ENCODE measurements at regions not wholly inside any gene's neighbourhood (a gene's known extent, or its start where the extent isn't known, plus 50 kb on each side); places are given as distances from the start of the nearest gene placed in this dataset.
"Not testable (repeated sequence)": the region's sequence is repeated elsewhere in the genome, so short reads cannot be mapped to it uniquely, and the experiment has no call there.

GRCh38 chrX:76774912-76775311 is 347.4 kb downstream of the MAGEE1 start:
- not testable (repeated sequence) for H3K4me3 ChIP-seq (ENCODE audit: low read length)

- H3K4me3 ChIP-seq (ENCODE audit: low read length) = no peak overlapping the region
- TF ChIP-seq ZNF274 (IDR thresholded peaks at IDR 0.05; ENCODE audit: low read depth, low read length) = no peak
Measured at GRCh38 chrX:76796311-76796710, 368.8 kb downstream of the MAGEE1 start.

GRCh38 chrX:76802708-76803107 is 375.2 kb downstream of the MAGEE1 start:
- TF ChIP-seq ZNF274 (IDR thresholded peaks at IDR 0.05; ENCODE audit: low read depth, low read length) = no peak
- no peak overlapping the region for H3K4me3 ChIP-seq (ENCODE audit: low read length)

GRCh38 chrX:76815754-76816153 is 388.2 kb downstream of the MAGEE1 start:
- H3K4me3 ChIP-seq (ENCODE audit: low read length) = no peak overlapping the region
- TF ChIP-seq ZNF274 (IDR thresholded peaks at IDR 0.05; ENCODE audit: low read depth, low read length) = no peak

- H3K4me3 ChIP-seq (ENCODE audit: low read length) = not testable (repeated sequence)
Measured at GRCh38 chrX:76817279-76817678, 389.8 kb downstream of the MAGEE1 start.

- no peak overlapping the region for H3K4me3 ChIP-seq (ENCODE audit: low read length)
- TF ChIP-seq ZNF274 (IDR thresholded peaks at IDR 0.05; ENCODE audit: low read depth, low read length) = no peak
Measured at GRCh38 chrX:76821276-76821675, 393.8 kb downstream of the MAGEE1 start.

- no peak overlapping the region for H3K4me3 ChIP-seq (ENCODE audit: low read length)
- TF ChIP-seq ZNF274 (IDR thresholded peaks at IDR 0.05; ENCODE audit: low read depth, low read length) = no peak
Measured at GRCh38 chrX:76827672-76828071, 400.2 kb downstream of the MAGEE1 start.

- H3K4me3 ChIP-seq (ENCODE audit: low read length) = not testable (repeated sequence)
Measured at GRCh38 chrX:76840902-76841301, 413.4 kb downstream of the MAGEE1 start.

- H3K4me3 ChIP-seq (ENCODE audit: low read length) = no peak overlapping the region
- no peak for TF ChIP-seq ZNF274 (IDR thresholded peaks at IDR 0.05; ENCODE audit: low read depth, low read length)
Measured at GRCh38 chrX:76850851-76851250, 423.3 kb downstream of the MAGEE1 start.

GRCh38 chrX:76862509-76862908 is 435.0 kb downstream of the MAGEE1 start:
- no peak for TF ChIP-seq ZNF274 (IDR thresholded peaks at IDR 0.05; ENCODE audit: low read depth, low read length)

GRCh38 chrX:76893930-76894329 is 466.4 kb downstream of the MAGEE1 start:
- no peak for TF ChIP-seq ZNF274 (IDR thresholded peaks at IDR 0.05; ENCODE audit: low read depth, low read length)

More at GRCh38 chrX:76862509-76862908, 435.0 kb downstream of the MAGEE1 start:
- H3K4me3 ChIP-seq (ENCODE audit: low read length) = no peak overlapping the region

GRCh38 chrX:76915836-76916235 is 488.3 kb downstream of the MAGEE1 start:
- H3K4me3 ChIP-seq (ENCODE audit: low read length) = no peak overlapping the region
- TF ChIP-seq ZNF274 (IDR thresholded peaks at IDR 0.05; ENCODE audit: low read depth, low read length) = no peak

More at GRCh38 chrX:76893930-76894329, 466.4 kb downstream of the MAGEE1 start:
- H3K4me3 ChIP-seq (ENCODE audit: low read length) = no peak overlapping the region

GRCh38 chrX:76918033-76918432 is 490.5 kb downstream of the MAGEE1 start:
- no peak for TF ChIP-seq ZNF274 (IDR thresholded peaks at IDR 0.05; ENCODE audit: low read depth, low read length)
- no peak overlapping the region for H3K4me3 ChIP-seq (ENCODE audit: low read length)

GRCh38 chrX:76919761-76920160 is 492.3 kb downstream of the MAGEE1 start:
- no peak overlapping the region for H3K4me3 ChIP-seq (ENCODE audit: low read length)
- TF ChIP-seq ZNF274 (IDR thresholded peaks at IDR 0.05; ENCODE audit: low read depth, low read length) = no peak

- H3K4me3 ChIP-seq (ENCODE audit: low read length) = no peak overlapping the region
- TF ChIP-seq ZNF274 (IDR thresholded peaks at IDR 0.05; ENCODE audit: low read depth, low read length) = no peak
Measured at GRCh38 chrX:76920607-76921006, 493.1 kb downstream of the MAGEE1 start.

- no peak for TF ChIP-seq ZNF274 (IDR thresholded peaks at IDR 0.05; ENCODE audit: low read depth, low read length)
- no peak overlapping the region for H3K4me3 ChIP-seq (ENCODE audit: low read length)
Measured at GRCh38 chrX:76921176-76921575, 493.7 kb downstream of the MAGEE1 start.

GRCh38 chrX:76922100-76922499 is 494.6 kb downstream of the MAGEE1 start:
- no peak overlapping the region for H3K4me3 ChIP-seq (ENCODE audit: low read length)
- TF ChIP-seq ZNF274 (IDR thresholded peaks at IDR 0.05; ENCODE audit: low read depth, low read length) = no peak

- H3K4me3 ChIP-seq (ENCODE audit: low read length) = not testable (repeated sequence)
Measured at GRCh38 chrX:76924616-76925015, 497.1 kb downstream of the MAGEE1 start.

Measured in GM08714 (cell line).